MM.1S (cell line): ENCODE measurements at regions not wholly inside any gene's neighbourhood (a gene's known extent, or its start where the extent isn't known, plus 50 kb on each side); places are given as distances from the start of the nearest gene placed in this dataset.
"Not testable (repeated sequence)": the region's sequence is repeated elsewhere in the genome, so short reads cannot be mapped to it uniquely, and the experiment has no call there.

Experiments
- DNase-seq: peaks from one replicate; pipeline ENCODE4 v3.0.0-alpha.2; 2015
- H2AFZ ChIP-seq: fragments of 300-600 bp; sonication (generic); 2 replicates; pipeline ENCODE4 v1.6.0; 2016; ENCODE audit warnings: antibody characterized with exemption, low read length
- H3F3A ChIP-seq: fragments of 300-600 bp; sonication (generic); 2 replicates; pipeline ENCODE4 v1.6.1; 2016; ENCODE audit warnings: mild to moderate bottlenecking, antibody characterized with exemption, low read length, moderate library complexity, mixed read lengths; ENCODE audit not compliant: insufficient read depth
- H3K27ac ChIP-seq: fragments of 300-600 bp; sonication (generic); 2 replicates; pipeline ENCODE4 v1.5.1; 2016; ENCODE audit warnings: mild to moderate bottlenecking, low read length
- H3K27me3 ChIP-seq: fragments of 300-600 bp; sonication (generic); replicated peaks from 2 replicates; pipeline ENCODE4 v1.6.0; 2016; ENCODE audit warnings: low read length; ENCODE audit not compliant: insufficient read depth
- H3K36me3 ChIP-seq: fragments of 300-600 bp; sonication (generic); replicated peaks from 2 replicates; pipeline ENCODE4 v1.6.1; 2016; ENCODE audit warnings: mild to moderate bottlenecking, low read length, mixed read lengths; ENCODE audit not compliant: insufficient read depth
- H3K4me1 ChIP-seq: fragments of 300-600 bp; sonication (generic); 2 replicates; pipeline ENCODE4 v1.6.1; 2016; ENCODE audit warnings: low read length, mixed read lengths
- H3K4me2 ChIP-seq: fragments of 300-600 bp; sonication (generic); 2 replicates; pipeline ENCODE4 v1.6.0; 2016; ENCODE audit warnings: low read depth, low read length
- H3K4me3 ChIP-seq: fragments of 300-600 bp; sonication (generic); 2 replicates; pipeline ENCODE4 v1.5.1; 2016; ENCODE audit warnings: low read length, mixed read lengths
- H3K79me2 ChIP-seq: fragments of 300-600 bp; sonication (generic); 2 replicates; pipeline ENCODE4 v1.6.1; 2016; ENCODE audit warnings: mixed run types, low read length, mixed read lengths
- H3K9ac ChIP-seq: fragments of 300-600 bp; sonication (generic); 2 replicates; pipeline ENCODE4 v1.6.1; 2016; ENCODE audit warnings: low read length, mixed read lengths
- H3K9me2 ChIP-seq: fragments of 300-600 bp; sonication (generic); replicated peaks from 2 replicates; pipeline ENCODE4 v1.6.1; 2016; ENCODE audit warnings: mild to moderate bottlenecking, low read length, mixed read lengths; ENCODE audit not compliant: insufficient read depth
- H3K9me3 ChIP-seq: fragments of 300-600 bp; sonication (generic); replicated peaks from 2 replicates; pipeline ENCODE4 v1.6.1; 2016; ENCODE audit warnings: mild to moderate bottlenecking, low read length, mixed read lengths; ENCODE audit not compliant: insufficient read depth
- H4K20me1 ChIP-seq: fragments of 300-600 bp; sonication (generic); 2 replicates; pipeline ENCODE4 v1.6.1; 2016; ENCODE audit warnings: mild to moderate bottlenecking, low read length, moderate library complexity, mixed read lengths; ENCODE audit not compliant: insufficient read depth
- CTCF ChIP-seq: fragments of 300-600 bp; sonication (generic); IDR thresholded peaks from 2 replicates; pipeline ENCODE4 v1.5.1; 2016; ENCODE audit warnings: antibody characterized with exemption, low read length, mixed read lengths
- EZH2 ChIP-seq: fragments of 300-600 bp; sonication (generic); optimal IDR thresholded peaks from 2 replicates; pipeline ENCODE3; 2017; ENCODE audit warnings: low read depth, mild to moderate bottlenecking, antibody characterized with exemption, low read length, mixed read lengths
- EZH2phosphoT487 ChIP-seq: fragments of 300-600 bp; sonication (generic); IDR thresholded peaks from 2 replicates; pipeline ENCODE4 v1.6.1; 2018; ENCODE audit warnings: antibody characterized with exemption, low read length

GRCh38 chr2:216930716-216931115 is 70.9 kb upstream of the TNP1 start:
- Histone ChIP-seq H3K4me2 (no peak overlapping the region), H3K9ac (no peak overlapping the region), H2AFZ (no peak overlapping the region), H3K79me2 (no peaks in the 10 kb centered on the region), H4K20me1 (no peaks in the 10 kb centered on the region), H3K27ac (no peak overlapping the region), H3K9me3 (no peaks in the 10 kb centered on the region), H3K4me1 (no peaks in the 10 kb centered on the region), H3F3A (no peaks in the 10 kb centered on the region), H3K27me3 (no peaks in the 10 kb centered on the region), H3K4me3 (no peak overlapping the region), H3K9me2 (no peaks in the 10 kb centered on the region), H3K36me3 (no peaks in the 10 kb centered on the region)
- no peak for TF ChIP-seq EZH2phosphoT487
- TF ChIP-seq CTCF, result no peak
- TF ChIP-seq EZH2, result no peak
- no peak for DNase-seq

GRCh38 chr2:216929338-216929737 is 69.5 kb upstream of the TNP1 start:
- H3K4me1 ChIP-seq, H2AFZ ChIP-seq, H3K4me2 ChIP-seq, H3K36me3 ChIP-seq, H3K9me3 ChIP-seq, H3K27ac ChIP-seq, H3K4me3 ChIP-seq, H3K27me3 ChIP-seq, DNase-seq, H3K9me2 ChIP-seq, H3K9ac ChIP-seq, H3K79me2 ChIP-seq, H4K20me1 ChIP-seq, H3F3A ChIP-seq: not testable (repeated sequence)

- no peaks in the 10 kb centered on the region for H3K9me2 ChIP-seq
- no peaks in the 10 kb centered on the region for H3K4me1 ChIP-seq
- no peak overlapping the region for H3K4me3 ChIP-seq
- no peaks in the 10 kb centered on the region for H3K36me3 ChIP-seq
- no peak overlapping the region for H2AFZ ChIP-seq
- no peaks in the 10 kb centered on the region for H3K27me3 ChIP-seq
- no peaks in the 10 kb centered on the region for H3K79me2 ChIP-seq
- TF ChIP-seq EZH2phosphoT487 (no peak), CTCF (no peak)
- no peaks in the 10 kb centered on the region for H3K9me3 ChIP-seq
- DNase-seq, result no peak
- no peak overlapping the region for H3K4me2 ChIP-seq
- no peaks in the 10 kb centered on the region for H4K20me1 ChIP-seq
- no peaks in the 10 kb centered on the region for H3F3A ChIP-seq
- no peak overlapping the region for H3K9ac ChIP-seq
- no peak overlapping the region for H3K27ac ChIP-seq
These were observed 67.3 kb upstream of the TNP1 start for GRCh38 chr2:216927163-216927562.

- no peak overlapping the region for H3K4me3 ChIP-seq
- H2AFZ ChIP-seq, result no peak overlapping the region
- no peak overlapping the region for H3K27ac ChIP-seq
- no peaks in the 10 kb centered on the region for H3F3A ChIP-seq
- H3K27me3 ChIP-seq, result no peaks in the 10 kb centered on the region
- no peak overlapping the region for H3K4me2 ChIP-seq
- H3K9ac ChIP-seq, result no peak overlapping the region
- H4K20me1 ChIP-seq, result no peaks in the 10 kb centered on the region
- no peaks in the 10 kb centered on the region for H3K9me3 ChIP-seq
- no peaks in the 10 kb centered on the region for H3K79me2 ChIP-seq
- H3K36me3 ChIP-seq, result no peaks in the 10 kb centered on the region
- DNase-seq, result no peak
- no peak for TF ChIP-seq EZH2
- TF ChIP-seq CTCF, result no peak
- TF ChIP-seq EZH2phosphoT487, result no peak
- no peaks in the 10 kb centered on the region for H3K4me1 ChIP-seq
- no peaks in the 10 kb centered on the region for H3K9me2 ChIP-seq
These were observed 65.9 kb upstream of the TNP1 start for GRCh38 chr2:216925636-216926366.
